ENCODE measurements at regions not wholly inside any gene's neighbourhood (a gene's known extent, or its start where the extent isn't known, plus 50 kb on each side); places are given as distances from the start of the nearest gene placed in this dataset.

- TF ChIP-seq CTCF (IDR thresholded peaks at IDR 0.05): no peak
- TF ChIP-seq POLR2AphosphoS5 (IDR thresholded peaks at IDR 0.05; ENCODE audit: low read depth, low read length): no peak
Measured at GRCh38 chr6:146909886-146910285, 294.3 kb upstream of the STXBP5 start.
